HG03469 (cell line): ENCODE measurements at regions not wholly inside any gene's neighbourhood (a gene's known extent, or its start where the extent isn't known, plus 50 kb on each side); places are given as distances from the start of the nearest gene placed in this dataset.

ENCODE experiments used
- ATAC-seq: cut with Tn5 transposase; IDR thresholded peaks from one replicate; pipeline ENCODE4 v1.9.1; 2021; ENCODE audit warnings: mild to moderate bottlenecking, moderate library complexity, moderate number of reproducible peaks; ENCODE audit not compliant: unreplicated experiment

DNA sequence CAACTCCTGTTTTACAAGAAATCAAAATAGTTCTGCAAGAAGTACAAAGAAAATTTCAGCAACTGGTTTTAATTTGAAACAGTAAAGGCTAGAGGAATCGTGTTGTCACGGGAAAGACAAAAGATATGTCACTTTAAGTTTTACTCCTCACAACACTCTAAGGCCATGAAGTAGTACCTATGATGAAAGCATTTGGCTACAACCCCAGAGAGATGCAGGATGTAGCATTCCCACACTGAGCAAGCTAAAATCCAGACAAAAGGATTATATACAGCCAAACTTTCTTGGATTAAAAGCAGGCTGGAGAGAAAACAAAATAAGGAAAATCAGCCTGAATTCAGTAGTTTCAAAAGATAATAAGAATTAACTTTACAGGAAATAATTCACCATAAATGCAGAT is 245.5 kb upstream of the STEAP1 start:
- ATAC-seq, result no peak

- ATAC-seq, result no peak
Measured at GRCh38 chr7:89914711-89915110, 239.6 kb upstream of the STEAP1 start.

DNA sequence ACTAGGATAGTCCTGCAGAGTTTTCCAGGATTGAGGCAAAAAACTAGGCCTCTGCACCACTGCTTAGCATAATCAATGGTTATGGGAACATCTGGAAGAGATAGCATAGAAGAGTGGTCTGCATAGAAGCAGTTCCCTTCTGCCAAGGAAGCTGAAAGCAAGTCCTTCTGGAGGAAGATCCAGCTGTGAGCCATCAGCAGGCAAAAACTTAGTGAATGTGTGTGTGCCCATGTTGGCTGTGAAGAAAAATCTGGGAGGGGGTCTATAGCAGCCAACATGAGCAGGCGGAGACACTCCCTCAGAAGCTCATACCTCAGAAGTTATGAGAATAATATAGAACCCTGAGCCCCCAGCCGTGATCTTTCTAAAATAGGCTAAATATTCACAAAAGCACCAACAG is 228.1 kb upstream of the STEAP1 start:
- no peak for ATAC-seq

GRCh38 chr7:89926701-89927100 is 227.6 kb upstream of the STEAP1 start:
- ATAC-seq, result no peak

DNA sequence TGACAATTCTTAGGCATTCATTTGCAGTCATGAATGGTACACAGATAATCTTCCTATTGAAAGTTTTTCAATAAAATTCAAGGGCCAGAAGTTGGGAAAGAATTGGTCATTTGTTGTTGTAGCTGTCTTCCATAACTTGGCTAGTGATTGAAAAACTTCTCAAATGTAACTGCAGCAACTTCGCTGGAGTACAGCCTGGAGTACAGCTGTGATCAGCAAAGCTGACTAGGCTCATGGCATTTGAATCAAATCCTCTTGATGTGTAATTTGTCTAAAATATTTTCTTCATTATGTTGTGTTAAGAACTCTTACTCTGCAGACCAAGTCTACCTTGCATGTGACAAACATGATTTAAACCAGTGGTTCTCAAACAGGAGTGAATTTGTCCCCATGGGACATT is 226.5 kb upstream of the STEAP1 start:
- ATAC-seq, result no peak

- no peak for ATAC-seq
Measured at GRCh38 chr7:89928451-89928850, 225.8 kb upstream of the STEAP1 start.

DNA sequence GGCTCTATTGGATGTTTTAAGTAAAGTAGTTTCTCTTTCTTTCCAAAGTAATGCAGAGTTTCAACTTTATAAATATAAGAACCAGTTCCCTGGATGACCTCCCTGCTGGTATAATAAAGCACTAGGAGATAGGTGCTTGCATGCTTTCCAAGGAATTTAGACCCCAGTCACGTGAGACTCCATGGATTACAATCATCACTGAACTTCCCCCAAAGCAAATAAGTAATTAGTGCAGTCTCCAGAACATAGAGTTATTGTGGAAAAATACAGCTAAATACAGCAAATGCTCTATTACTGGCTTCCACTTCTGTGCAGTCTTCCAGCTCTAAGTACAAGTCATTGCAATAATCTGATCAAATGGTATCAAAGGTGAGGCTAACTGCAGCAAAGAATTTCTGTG is 220.2 kb upstream of the STEAP1 start:
- ATAC-seq, result no peak

- no peak for ATAC-seq
Measured at GRCh38 chr7:89943525-89944050, 210.7 kb upstream of the STEAP1 start.

DNA sequence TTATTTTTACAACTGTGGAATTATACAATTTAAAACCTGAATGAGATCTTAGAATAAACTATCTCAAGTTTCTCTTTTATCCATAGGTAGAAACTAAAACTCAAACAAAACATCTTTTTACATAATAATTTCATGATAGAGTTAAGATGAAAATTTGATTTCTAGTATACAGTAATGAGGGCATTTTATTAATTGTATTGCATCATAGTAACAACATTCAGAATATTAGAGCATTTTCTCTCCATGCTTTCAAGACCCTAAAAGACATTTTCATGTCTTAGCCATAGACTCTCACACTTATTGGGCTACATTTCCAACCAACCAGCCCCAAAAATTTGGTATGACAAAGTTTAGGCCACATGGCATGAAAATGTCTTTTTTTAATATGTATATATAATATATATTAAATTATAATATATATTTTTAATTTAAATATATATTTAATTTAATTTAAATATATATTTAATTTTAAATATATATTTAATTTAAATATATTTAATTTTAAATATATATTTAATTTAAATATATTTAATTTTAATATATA is 195.7 kb upstream of the STEAP1 start:
- no peak for ATAC-seq

GRCh38 chr7:89966067-89966664 is 188.1 kb upstream of the STEAP1 start:
- ATAC-seq, result no peak

GRCh38 chr7:89975577-89975976 is 178.7 kb upstream of the STEAP1 start:
- no peak for ATAC-seq

- no peak for ATAC-seq
Measured at GRCh38 chr7:89987665-89988064, 166.6 kb upstream of the STEAP1 start.

DNA sequence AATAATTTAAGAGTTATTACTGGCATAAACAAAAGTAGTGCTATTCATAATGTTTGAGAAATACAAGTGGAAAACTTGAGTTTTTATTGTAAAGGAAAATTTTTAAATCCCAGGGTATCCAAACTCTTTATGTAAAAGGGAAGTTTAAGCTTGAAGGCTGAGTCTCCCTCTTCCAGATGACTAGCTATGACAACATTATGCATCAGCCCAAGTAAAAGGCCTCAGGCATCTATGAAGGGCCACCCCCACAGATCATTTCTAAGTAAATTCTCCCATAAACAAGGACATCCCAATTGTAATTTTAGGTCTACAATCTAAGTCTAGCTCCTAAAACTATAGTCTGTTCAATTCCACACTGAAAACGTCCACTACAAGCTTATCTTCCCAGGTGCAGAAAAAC is 166.2 kb upstream of the STEAP1 start:
- ATAC-seq, result no peak

DNA sequence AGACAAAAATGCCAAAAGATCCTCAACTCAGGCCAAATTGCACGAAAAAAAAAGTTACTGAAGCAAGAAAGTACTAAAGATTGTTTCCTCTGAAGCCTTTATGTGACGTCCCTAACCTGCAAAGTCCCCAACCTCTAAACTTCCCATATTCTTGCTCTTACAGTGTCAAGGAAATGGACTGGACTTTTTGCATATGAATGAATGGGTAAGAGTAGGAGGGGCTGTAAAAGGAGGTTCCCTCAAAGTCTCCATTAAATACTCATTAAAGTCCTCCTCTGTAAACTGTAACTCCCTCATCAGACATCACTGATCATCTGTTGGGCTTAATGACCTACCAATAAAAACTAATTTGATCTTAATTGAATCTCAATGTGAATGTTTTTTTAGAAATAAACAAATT is 164.8 kb upstream of the STEAP1 start:
- no peak for ATAC-seq

DNA sequence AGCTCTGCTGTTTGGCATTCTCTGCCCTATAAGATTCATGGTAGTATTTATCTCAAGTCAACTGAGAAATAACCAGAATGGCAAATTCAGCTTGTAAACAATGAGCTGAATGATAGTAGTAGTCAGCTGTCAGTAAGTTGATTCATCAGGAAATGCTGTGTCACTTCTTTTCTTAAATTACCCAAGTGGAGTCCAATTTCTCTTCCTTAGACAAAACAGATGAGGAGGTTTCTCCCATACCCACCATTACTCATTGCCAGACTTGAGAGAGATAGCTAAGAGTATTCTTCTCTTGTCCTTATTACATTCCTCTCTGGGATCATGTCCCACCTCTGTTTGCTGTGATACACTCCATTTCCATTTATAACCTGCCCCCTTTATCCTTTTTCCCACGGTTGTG is 159.8 kb upstream of the STEAP1 start:
- ATAC-seq, result no peak

- ATAC-seq, result no peak
Measured at GRCh38 chr7:89998554-89998953, 155.7 kb upstream of the STEAP1 start.

DNA sequence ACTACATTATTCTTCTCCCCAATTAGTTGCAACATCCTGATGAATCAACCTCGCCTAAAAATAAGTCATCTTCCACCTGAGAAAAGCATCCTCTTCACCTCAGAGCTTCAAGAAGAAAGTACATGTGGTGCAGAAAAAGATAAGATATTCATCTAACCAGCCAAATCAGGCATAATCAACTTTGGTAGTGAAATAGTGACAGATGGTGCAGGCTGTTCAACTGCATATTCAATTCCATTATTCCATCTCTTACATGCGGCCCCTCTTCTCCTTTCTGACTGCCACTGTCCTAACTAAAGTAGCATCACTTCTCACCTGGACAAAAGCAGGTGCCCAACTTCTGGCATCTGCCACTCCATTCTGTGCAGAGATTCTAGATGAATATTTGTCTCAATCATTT is 148.4 kb upstream of the STEAP1 start:
- ATAC-seq, result no peak

GRCh38 chr7:90007001-90007654 is 147.1 kb upstream of the STEAP1 start:
- no peak for ATAC-seq

- no peak for ATAC-seq
Measured at GRCh38 chr7:90007831-90008230, 146.4 kb upstream of the STEAP1 start.

- no peak for ATAC-seq
Measured at GRCh38 chr7:90022213-90022612, 132.1 kb upstream of the STEAP1 start.

DNA sequence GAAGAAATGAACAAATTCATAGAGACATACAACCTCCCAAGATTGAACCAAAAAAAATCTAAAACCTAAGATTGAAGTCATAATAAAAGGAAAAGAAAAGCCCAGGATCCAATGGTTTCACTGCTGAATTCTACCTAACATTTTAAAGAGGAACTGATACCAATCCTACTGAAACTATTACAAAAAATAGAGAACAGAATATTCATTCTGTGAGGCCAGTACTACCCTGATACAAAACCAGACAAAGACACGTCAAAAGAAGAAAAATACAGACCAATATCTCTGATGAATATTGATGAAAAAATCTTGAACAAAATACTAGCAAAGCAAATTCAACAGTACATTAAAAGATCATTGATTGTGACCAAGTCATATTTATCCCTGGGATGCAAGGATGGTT is 128.5 kb upstream of the STEAP1 start:
- ATAC-seq, result peak; percentile 78

GRCh38 chr7:90033850-90034249 is 120.4 kb upstream of the STEAP1 start:
- no peak for ATAC-seq
